ENCODE measurements at regions not wholly inside any gene's neighbourhood (a gene's known extent, or its start where the extent isn't known, plus 50 kb on each side); places are given as distances from the start of the nearest gene placed in this dataset.

DNA sequence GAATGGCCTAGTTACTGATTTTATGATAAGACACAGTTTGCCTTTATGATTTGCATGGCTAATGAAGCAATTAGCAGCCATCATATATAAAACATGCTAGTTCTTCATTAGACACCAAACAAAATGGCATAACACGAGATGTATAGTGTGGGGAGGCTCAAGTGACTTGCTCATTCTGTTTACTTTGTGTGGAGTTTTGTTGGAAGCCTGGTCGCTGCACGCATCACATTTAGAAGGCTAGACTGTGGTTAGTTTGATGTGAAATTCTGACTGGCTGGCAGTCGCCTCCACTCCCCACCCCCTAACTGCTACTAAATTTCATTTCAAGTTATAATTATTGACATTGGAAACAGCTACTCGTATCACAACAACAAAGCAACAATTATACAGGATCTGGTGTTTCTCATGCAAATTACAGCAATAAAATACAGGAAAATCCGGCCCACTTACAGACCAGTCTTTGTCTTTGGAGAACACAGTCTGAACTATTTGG lies 356.1 kb downstream of the LMO4 start:
- Histone ChIP-seq H4K91ac (ENCODE audit: low read depth, low read length, poor library complexity) (no peak overlapping the region), H3K4me3 (ENCODE audit: low read length in 2 of 2) (no peak overlapping the region), H3K18ac (ENCODE audit: low read length) (no peak overlapping the region), H2AFZ (ENCODE audit: low read length) (peak overlapping the region; percentile 93), H3K36me3 (replicated peaks in 1 of 2; ENCODE audit: control insufficient read depth in 2 of 2, insufficient read depth in 2 of 2, low read length in 2 of 2) (no peaks in the 10 kb centered on the region), H3K4me2 (ENCODE audit: insufficient read depth, low read length, poor library complexity, severe bottlenecking) (no peak overlapping the region), H2BK15ac (ENCODE audit: low read length) (no peak overlapping the region), H3K79me1 (ENCODE audit: low read depth, low read length) (no peaks in the 10 kb centered on the region), H2AK5ac (ENCODE audit: low read depth, low read length) (no peak overlapping the region), H2BK5ac (ENCODE audit: low read length) (no peak overlapping the region), H3K27ac (replicated peaks; ENCODE audit: low read length) (no peak overlapping the region), H3K14ac (ENCODE audit: low read length) (no peak overlapping the region), H3K9ac (ENCODE audit: low read depth, low read length, poor library complexity) (no peak overlapping the region), H3K9me3 (replicated peaks in 1 of 2; ENCODE audit: control insufficient read depth in 2 of 2, insufficient read depth in 1 of 2, low read depth in 1 of 2, low read length in 2 of 2) (no peaks in the 10 kb centered on the region), H3K4me1 (ENCODE audit: control insufficient read depth in 2 of 2, insufficient read depth in 1 of 2, low read depth in 1 of 2, low read length in 2 of 2) (peaks cover 4 to 15% of the 10 kb centered on the region in 2 donors), H2BK12ac (ENCODE audit: low read length) (no peak overlapping the region), H2BK120ac (ENCODE audit: low read depth, low read length) (no peak overlapping the region), H3K4ac (ENCODE audit: low read length) (no peak overlapping the region), H4K8ac (ENCODE audit: low read depth, low read length) (no peak overlapping the region), H3K23ac (ENCODE audit: low read depth, low read length, poor library complexity) (no peak overlapping the region), H3K27me3 (ENCODE audit: control insufficient read depth in 3 of 3, insufficient read depth in 3 of 3, low read depth in 1 of 3, low read length in 3 of 3) (no peaks in the 10 kb centered on the region)
- no peak for DNase-seq (ENCODE audit: low spot score)
- no CpG with 5 or more reads among the region's 6 CpGs for WGBS, 2 donors (ENCODE audit: extremely low coverage in 2 of 2, insufficient read length in 2 of 2, insufficient replicate concordance in 1 of 2)

- Histone ChIP-seq H3K27me3 (ENCODE audit: control insufficient read depth in 3 of 3, insufficient read depth in 3 of 3, low read depth in 1 of 3, low read length in 3 of 3) (no peaks in the 10 kb centered on the region), H2BK120ac (ENCODE audit: low read depth, low read length) (no peak overlapping the region), H2AK5ac (ENCODE audit: low read depth, low read length) (no peak overlapping the region), H2AFZ (ENCODE audit: low read length) (peak overlapping the region; percentile 93), H3K36me3 (replicated peaks in 1 of 2; ENCODE audit: control insufficient read depth in 2 of 2, insufficient read depth in 2 of 2, low read length in 2 of 2) (no peaks in the 10 kb centered on the region), H3K4ac (ENCODE audit: low read length) (no peak overlapping the region), H2BK5ac (ENCODE audit: low read length) (no peak overlapping the region), H3K9ac (ENCODE audit: low read depth, low read length, poor library complexity) (no peak overlapping the region), H3K27ac (replicated peaks; ENCODE audit: low read length) (no peak overlapping the region), H4K91ac (ENCODE audit: low read depth, low read length, poor library complexity) (no peak overlapping the region), H4K8ac (ENCODE audit: low read depth, low read length) (no peak overlapping the region), H3K79me1 (ENCODE audit: low read depth, low read length) (no peaks in the 10 kb centered on the region), H2BK12ac (ENCODE audit: low read length) (no peak overlapping the region), H3K4me2 (ENCODE audit: insufficient read depth, low read length, poor library complexity, severe bottlenecking) (no peak overlapping the region), H3K4me3 (ENCODE audit: low read length in 2 of 2) (peak overlapping the region in 1 of 2 donors; percentile 31), H3K4me1 (ENCODE audit: control insufficient read depth in 2 of 2, insufficient read depth in 1 of 2, low read depth in 1 of 2, low read length in 2 of 2) (peaks cover 4 to 15% of the 10 kb centered on the region in 2 donors), H3K9me3 (replicated peaks in 1 of 2; ENCODE audit: control insufficient read depth in 2 of 2, insufficient read depth in 1 of 2, low read depth in 1 of 2, low read length in 2 of 2) (no peaks in the 10 kb centered on the region), H3K14ac (ENCODE audit: low read length) (no peak overlapping the region), H3K23ac (ENCODE audit: low read depth, low read length, poor library complexity) (no peak overlapping the region), H2BK15ac (ENCODE audit: low read length) (no peak overlapping the region), H3K18ac (ENCODE audit: low read length) (no peak overlapping the region)
- no peak for DNase-seq (ENCODE audit: low spot score)
- WGBS, 2 donors (ENCODE audit: extremely low coverage in 2 of 2, insufficient read length in 2 of 2, insufficient replicate concordance in 1 of 2) = no CpG with 5 or more reads among the region's 16 CpGs
Observed at GRCh38 chr1:87685311-87686135, 356.8 kb downstream of the LMO4 start.

DNA sequence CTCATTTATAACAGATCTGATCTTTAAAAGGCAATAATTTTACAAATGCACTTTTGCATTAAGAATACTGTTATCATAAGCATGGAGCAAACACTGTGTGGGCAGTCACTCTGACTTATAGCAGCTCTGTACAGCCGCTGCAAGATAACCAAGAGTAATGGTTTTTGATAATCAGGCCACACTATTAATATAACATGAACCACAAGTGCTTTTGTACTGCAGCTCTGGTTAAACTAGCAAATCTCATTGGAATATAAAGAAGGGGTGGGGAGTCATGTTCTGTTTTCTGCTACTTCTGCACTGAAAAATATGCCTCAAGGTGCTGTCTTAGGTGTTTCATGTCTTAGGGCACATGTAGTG lies 357.4 kb downstream of the LMO4 start:
- Histone ChIP-seq H3K4me3 (ENCODE audit: low read length in 2 of 2) (no peak overlapping the region), H3K4me2 (ENCODE audit: insufficient read depth, low read length, poor library complexity, severe bottlenecking) (no peak overlapping the region), H3K4me1 (ENCODE audit: control insufficient read depth in 2 of 2, insufficient read depth in 1 of 2, low read depth in 1 of 2, low read length in 2 of 2) (peaks cover 4 to 15% of the 10 kb centered on the region in 2 donors), H2AFZ (ENCODE audit: low read length) (peak overlapping the region; percentile 93), H3K14ac (ENCODE audit: low read length) (no peak overlapping the region), H3K9ac (ENCODE audit: low read depth, low read length, poor library complexity) (no peak overlapping the region), H3K36me3 (replicated peaks in 1 of 2; ENCODE audit: control insufficient read depth in 2 of 2, insufficient read depth in 2 of 2, low read length in 2 of 2) (no peaks in the 10 kb centered on the region), H2BK12ac (ENCODE audit: low read length) (no peak overlapping the region), H2BK15ac (ENCODE audit: low read length) (no peak overlapping the region), H4K8ac (ENCODE audit: low read depth, low read length) (no peak overlapping the region), H2BK5ac (ENCODE audit: low read length) (no peak overlapping the region), H3K27ac (replicated peaks; ENCODE audit: low read length) (no peak overlapping the region), H3K9me3 (replicated peaks in 1 of 2; ENCODE audit: control insufficient read depth in 2 of 2, insufficient read depth in 1 of 2, low read depth in 1 of 2, low read length in 2 of 2) (no peaks in the 10 kb centered on the region), H3K18ac (ENCODE audit: low read length) (no peak overlapping the region), H3K27me3 (ENCODE audit: control insufficient read depth in 3 of 3, insufficient read depth in 3 of 3, low read depth in 1 of 3, low read length in 3 of 3) (no peaks in the 10 kb centered on the region), H4K91ac (ENCODE audit: low read depth, low read length, poor library complexity) (no peak overlapping the region), H2BK120ac (ENCODE audit: low read depth, low read length) (no peak overlapping the region), H2AK5ac (ENCODE audit: low read depth, low read length) (no peak overlapping the region), H3K23ac (ENCODE audit: low read depth, low read length, poor library complexity) (no peak overlapping the region), H3K4ac (ENCODE audit: low read length) (no peak overlapping the region), H3K79me1 (ENCODE audit: low read depth, low read length) (no peaks in the 10 kb centered on the region)
- no peak for DNase-seq (ENCODE audit: low spot score)
- WGBS, 2 donors (ENCODE audit: extremely low coverage in 2 of 2, insufficient read length in 2 of 2, insufficient replicate concordance in 1 of 2) = no CpG with 5 or more reads among the region's 1 CpG

DNA sequence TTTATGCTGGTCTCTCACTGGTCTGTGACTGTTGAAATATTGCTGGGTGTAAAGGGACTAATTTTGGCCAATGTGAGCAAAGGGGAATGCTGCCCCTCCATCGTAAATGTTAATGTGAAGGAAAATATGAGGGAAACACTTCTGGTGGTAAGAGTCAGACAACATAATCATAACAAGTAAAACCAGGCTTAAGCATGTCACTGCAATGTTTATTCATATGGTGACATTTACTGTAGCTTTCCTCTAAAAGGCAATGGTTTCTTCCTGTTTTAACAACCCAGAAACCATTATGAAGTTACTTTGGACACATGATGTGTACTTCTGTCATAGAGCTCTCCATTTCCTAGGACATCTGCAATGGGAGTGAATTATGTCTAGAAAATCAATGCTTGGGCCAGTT lies 358.0 kb downstream of the LMO4 start:
- Histone ChIP-seq H3K23ac (ENCODE audit: low read depth, low read length, poor library complexity) (no peak overlapping the region), H4K8ac (ENCODE audit: low read depth, low read length) (no peak overlapping the region), H3K36me3 (replicated peaks in 1 of 2; ENCODE audit: control insufficient read depth in 2 of 2, insufficient read depth in 2 of 2, low read length in 2 of 2) (no peaks in the 10 kb centered on the region), H2AK5ac (ENCODE audit: low read depth, low read length) (no peak overlapping the region), H2BK120ac (ENCODE audit: low read depth, low read length) (no peak overlapping the region), H3K9me3 (replicated peaks in 1 of 2; ENCODE audit: control insufficient read depth in 2 of 2, insufficient read depth in 1 of 2, low read depth in 1 of 2, low read length in 2 of 2) (no peaks in the 10 kb centered on the region), H4K91ac (ENCODE audit: low read depth, low read length, poor library complexity) (no peak overlapping the region), H2BK5ac (ENCODE audit: low read length) (no peak overlapping the region), H3K27me3 (ENCODE audit: control insufficient read depth in 3 of 3, insufficient read depth in 3 of 3, low read depth in 1 of 3, low read length in 3 of 3) (no peaks in the 10 kb centered on the region), H3K4ac (ENCODE audit: low read length) (no peak overlapping the region), H3K4me2 (ENCODE audit: insufficient read depth, low read length, poor library complexity, severe bottlenecking) (no peak overlapping the region), H3K79me1 (ENCODE audit: low read depth, low read length) (no peaks in the 10 kb centered on the region), H3K14ac (ENCODE audit: low read length) (no peak overlapping the region), H3K9ac (ENCODE audit: low read depth, low read length, poor library complexity) (no peak overlapping the region), H3K27ac (replicated peaks; ENCODE audit: low read length) (no peak overlapping the region), H2AFZ (ENCODE audit: low read length) (no peak overlapping the region), H2BK15ac (ENCODE audit: low read length) (no peak overlapping the region), H3K4me3 (ENCODE audit: low read length in 2 of 2) (no peak overlapping the region), H3K4me1 (ENCODE audit: control insufficient read depth in 2 of 2, insufficient read depth in 1 of 2, low read depth in 1 of 2, low read length in 2 of 2) (peaks cover 4 to 15% of the 10 kb centered on the region in 2 donors), H2BK12ac (ENCODE audit: low read length) (no peak overlapping the region), H3K18ac (ENCODE audit: low read length) (no peak overlapping the region)
- WGBS, 2 donors (ENCODE audit: extremely low coverage in 2 of 2, insufficient read length in 2 of 2, insufficient replicate concordance in 1 of 2) = no CpG with 5 or more reads among the region's 1 CpG
- DNase-seq (ENCODE audit: low spot score) = no peak
